Liver (tissue), 8 donors: ENCODE measurements at regions not wholly inside any gene's neighbourhood (a gene's known extent, or its start where the extent isn't known, plus 50 kb on each side); places are given as distances from the start of the nearest gene placed in this dataset.

ENCODE experiments used
- DNase-seq: peaks from one replicate; pipeline ENCODE4 v3.0.0-alpha.2; 2017; ENCODE audit warnings: low spot score
- H3K27ac ChIP-seq, 2 donors: one replicate each; pipeline ENCODE4 v1.7.0; 2013; ENCODE audit warnings: inconsistent platforms in 2 of 2, low read length in 2 of 2, control low read depth in 1 of 2, low read depth in 1 of 2, mild to moderate bottlenecking in 1 of 2
- H3K27me3 ChIP-seq, 4 donors: one replicate each; pipeline versions ENCODE4 v1.6.1 to v1.7.0; 2013; ENCODE audit warnings: low read length in 3 of 4, inconsistent platforms in 1 of 4, mild to moderate bottlenecking in 1 of 4, moderate library complexity in 1 of 4; ENCODE audit not compliant: control insufficient read depth in 4 of 4, insufficient read depth in 4 of 4
- H3K36me3 ChIP-seq, 4 donors: one replicate each; pipeline versions ENCODE4 v1.6.1 to v1.7.0; 2013; ENCODE audit warnings: low read length in 3 of 4, mild to moderate bottlenecking in 3 of 4, low read depth in 1 of 4, moderate library complexity in 1 of 4; ENCODE audit not compliant: control insufficient read depth in 4 of 4, insufficient read depth in 3 of 4
- H3K4me1 ChIP-seq, 4 donors: one replicate each; pipeline versions ENCODE4 v1.6.1 to v1.7.0; 2013; ENCODE audit warnings: low read length in 3 of 4, mild to moderate bottlenecking in 3 of 4, moderate library complexity in 1 of 4; ENCODE audit not compliant: control insufficient read depth in 4 of 4, insufficient read depth in 4 of 4
- H3K4me3 ChIP-seq, 3 donors: one replicate each; pipeline versions ENCODE4 v1.6.1 to v1.7.0; 2013; ENCODE audit warnings: low read length in 3 of 3, control low read depth in 1 of 3, low read depth in 1 of 3, mild to moderate bottlenecking in 1 of 3
- H3K9ac ChIP-seq, 2 donors: one replicate each; pipeline ENCODE4 v1.7.0; 2013; ENCODE audit warnings: low read length in 2 of 2, mild to moderate bottlenecking in 2 of 2, moderate library complexity in 2 of 2, control low read depth in 1 of 2, low read depth in 1 of 2
- H3K9me3 ChIP-seq, 4 donors: one replicate each; pipeline versions ENCODE4 v1.6.1 to v1.7.0; 2013; ENCODE audit warnings: low read length in 3 of 4; ENCODE audit not compliant: control insufficient read depth in 4 of 4
- ATF3 ChIP-seq: IDR thresholded peaks from 2 replicates; pipeline ENCODE4 v1.6.1; 2016; ENCODE audit warnings: antibody characterized with exemption
- CTCF ChIP-seq: fragments of 150-350 bp; IDR thresholded peaks from 2 replicates; pipeline ENCODE4 v1.5.1; 2017; ENCODE audit warnings: improper control_type of control experiment, low read depth, low read length; ENCODE audit not compliant: missing input control
- EGR1 ChIP-seq, 2 donors: IDR thresholded peaks; 2 replicates each; pipeline ENCODE4 v1.6.1; 2016 to 2018; ENCODE audit warnings: antibody characterized with exemption in 2 of 2, low read depth in 2 of 2
- FOXA1 ChIP-seq: IDR thresholded peaks from 2 replicates; pipeline ENCODE4 v1.6.1; 2016; ENCODE audit warnings: antibody characterized with exemption
- FOXA2 ChIP-seq: IDR thresholded peaks from 2 replicates; pipeline ENCODE4 v1.6.1; 2016; ENCODE audit warnings: antibody characterized with exemption
- GABPA ChIP-seq, 2 donors: IDR thresholded peaks in 1 of 2; conservative IDR thresholded peaks in 1 of 2; 2 replicates each; pipeline ENCODE4 v1.6.1; 2016; ENCODE audit warnings: antibody characterized with exemption in 2 of 2, mild to moderate bottlenecking in 1 of 2, moderate library complexity in 1 of 2
- HNF4A ChIP-seq, 2 donors: conservative IDR thresholded peaks; 2 replicates each; pipeline ENCODE4 v1.6.1; 2016; ENCODE audit warnings: antibody characterized with exemption in 2 of 2, mild to moderate bottlenecking in 2 of 2
- HNF4G ChIP-seq: IDR thresholded peaks from 2 replicates; pipeline ENCODE4 v1.6.1; 2016; ENCODE audit warnings: antibody characterized with exemption
- JUND ChIP-seq, 2 donors: IDR thresholded peaks; 2 replicates each; pipeline ENCODE4 v1.6.1; 2016; ENCODE audit warnings: antibody characterized with exemption in 2 of 2
- MAX ChIP-seq: IDR thresholded peaks from 2 replicates; pipeline ENCODE4 v1.6.1; 2016; ENCODE audit warnings: antibody characterized with exemption
- RAD21 ChIP-seq, 2 donors: IDR thresholded peaks; 2 replicates each; pipeline ENCODE4 v1.6.1; 2016; ENCODE audit warnings: antibody characterized with exemption in 2 of 2, mild to moderate bottlenecking in 2 of 2
- REST ChIP-seq: IDR thresholded peaks from 2 replicates; pipeline ENCODE4 v1.6.1; 2016; ENCODE audit warnings: antibody characterized with exemption, mild to moderate bottlenecking
- RXRA ChIP-seq, 2 donors: IDR thresholded peaks; 2 replicates each; pipeline ENCODE4 v1.6.1; 2017 to 2018; ENCODE audit warnings: antibody characterized with exemption in 2 of 2, mild to moderate bottlenecking in 1 of 2
- SP1 ChIP-seq: IDR thresholded peaks from 2 replicates; pipeline ENCODE4 v1.6.1; 2018; ENCODE audit warnings: antibody characterized with exemption, mild to moderate bottlenecking
- TAF1 ChIP-seq: conservative IDR thresholded peaks from 2 replicates; pipeline ENCODE4 v1.6.1; 2016; ENCODE audit warnings: antibody characterized with exemption, mild to moderate bottlenecking
- YY1 ChIP-seq: IDR thresholded peaks from 2 replicates; pipeline ENCODE4 v1.6.1; 2016; ENCODE audit warnings: antibody characterized with exemption, mild to moderate bottlenecking
- ZBTB33 ChIP-seq: IDR thresholded peaks from 2 replicates; pipeline ENCODE4 v1.6.1; 2016; ENCODE audit warnings: antibody characterized with exemption
- WGBS: extraction: QIAGEN DNeasy Blood & Tissue Kit; methylation state at CpG from one replicate; pipeline ENCODE4 v1.1.7; 2013; 5-methylcytosine and 5-hydroxymethylcytosine counted together
- donor health status: healthy.
- donor health status: healthy.
- donor health status: healthy.
- donor health status: healthy.
- donor health status: healthy.

- H3K9me3 ChIP-seq: no peaks in the 10 kb centered on the region
- no peak for DNase-seq
- no peak overlapping the region for H3K9ac ChIP-seq
- 78% methylated on average over 2 of the region's 2 CpGs for WGBS
- no peaks in the 10 kb centered on the region for H3K4me1 ChIP-seq
- no peaks in the 10 kb centered on the region for H3K36me3 ChIP-seq
- H3K27ac ChIP-seq: no peak overlapping the region
- no peaks in the 10 kb centered on the region for H3K27me3 ChIP-seq
- no peak overlapping the region for H3K4me3 ChIP-seq
- TF ChIP-seq RAD21 (IDR thresholded peaks at IDR 0.05) (no peak), JUND (IDR thresholded peaks at IDR 0.05) (no peak), YY1 (no peak)
Observed at GRCh38 chr15:61467823-61468222, 238.7 kb upstream of the RORA start.

GRCh38 chr15:61459785-61460707, 230.9 kb upstream of the RORA start:
- no peak overlapping the region for H3K4me3 ChIP-seq
- H3K9me3 ChIP-seq: no peaks in the 10 kb centered on the region
- WGBS: 72% methylated on average over 9 of the region's 9 CpGs
- TF ChIP-seq MAX (no peak), JUND (IDR thresholded peaks at IDR 0.05) (peak in 1 of 2 donors; percentile 31), ATF3 (no peak), FOXA1 (no peak)
- H3K27me3 ChIP-seq: no peaks in the 10 kb centered on the region
- peaks cover 5 to 23% (median 15%) of the 10 kb centered on the region in 4 donors for H3K4me1 ChIP-seq
- DNase-seq: no peak
- no peak overlapping the region for H3K27ac ChIP-seq
- no peaks in the 10 kb centered on the region for H3K36me3 ChIP-seq
- no peak overlapping the region for H3K9ac ChIP-seq

GRCh38 chr15:61457050-61457733, 228.1 kb upstream of the RORA start:
- Histone ChIP-seq H3K27ac (peak overlapping the region; percentile 54 to 74), H3K36me3 (no peaks in the 10 kb centered on the region), H3K9ac (no peak overlapping the region), H3K4me1 (peaks cover 5 to 23% (median 15%) of the 10 kb centered on the region in 4 donors), H3K27me3 (no peaks in the 10 kb centered on the region), H3K9me3 (no peaks in the 10 kb centered on the region), H3K4me3 (no peak overlapping the region)
- WGBS: 51% methylated on average over 4 of the region's 4 CpGs
- no peak for DNase-seq
- TF ChIP-seq HNF4A (conservative IDR thresholded peaks at IDR 0.05) (peak; percentile 70 to 74), ZBTB33 (peak; percentile 56), HNF4G (peak; percentile 19), EGR1 (IDR thresholded peaks at IDR 0.05; ENCODE audit: low read depth in 2 of 2) (peak in 1 of 2 donors; percentile 43), SP1 (peak; percentile 71), ATF3 (no peak), TAF1 (no peak), RAD21 (IDR thresholded peaks at IDR 0.05) (peak; percentile 36 to 61), FOXA1 (no peak), YY1 (peak; percentile 78), FOXA2 (peak; percentile 69), REST (no peak), RXRA (IDR thresholded peaks at IDR 0.05) (peak; percentile 65 to 77), CTCF (no peak), GABPA (IDR thresholded peaks at IDR 0.05 in 1 of 2, conservative IDR thresholded peaks at IDR 0.05 in 1 of 2) (no peak)
